ENCODE measurements at regions not wholly inside any gene's neighbourhood (a gene's known extent, or its start where the extent isn't known, plus 50 kb on each side); places are given as distances from the start of the nearest gene placed in this dataset.

- WGBS (ENCODE audit: insufficient coverage, low lambda C conversion rate): 72% methylated on average over 3 of the region's 5 CpGs
- H3K4me3 ChIP-seq (ENCODE audit: low read length): no peak overlapping the region
Observed at GRCh38 chr2:211161236-211161635, 604.8 kb downstream of the CPS1 start.

GRCh38 chr2:211162911-211163310 is 606.5 kb downstream of the CPS1 start:
- no peaks in the 10 kb centered on the region for H3K9me3 ChIP-seq (ENCODE audit: control insufficient read depth, low read depth, low read length)
- 71% methylated on average over 1 of the region's 3 CpGs for WGBS (ENCODE audit: insufficient coverage, low lambda C conversion rate)

More at GRCh38 chr2:211161236-211161635, 604.8 kb downstream of the CPS1 start:
- Histone ChIP-seq H3K27ac (ENCODE audit: low read length) (no peak overlapping the region), H3K9me3 (ENCODE audit: control insufficient read depth, low read depth, low read length) (no peaks in the 10 kb centered on the region), H3K27me3 (ENCODE audit: control insufficient read depth, insufficient read depth, low read length) (no peaks in the 10 kb centered on the region), H3K4me1 (ENCODE audit: control insufficient read depth, insufficient read depth, low read length) (no peaks in the 10 kb centered on the region), H3K36me3 (ENCODE audit: control insufficient read depth, insufficient read depth, low read length) (no peaks in the 10 kb centered on the region)
- DNase-seq: no peak

GRCh38 chr2:211170843-211171242 is 614.4 kb downstream of the CPS1 start:
- H3K9me3 ChIP-seq (ENCODE audit: control insufficient read depth, low read depth, low read length): no peaks in the 10 kb centered on the region
- no peak overlapping the region for H3K4me3 ChIP-seq (ENCODE audit: low read length)
- WGBS (ENCODE audit: insufficient coverage, low lambda C conversion rate): 100% methylated on average over 2 of the region's 4 CpGs
- no peaks in the 10 kb centered on the region for H3K36me3 ChIP-seq (ENCODE audit: control insufficient read depth, insufficient read depth, low read length)
- no peak for DNase-seq
- no peaks in the 10 kb centered on the region for H3K27me3 ChIP-seq (ENCODE audit: control insufficient read depth, insufficient read depth, low read length)
- H3K4me1 ChIP-seq (ENCODE audit: control insufficient read depth, insufficient read depth, low read length): no peaks in the 10 kb centered on the region
- no peak overlapping the region for H3K27ac ChIP-seq (ENCODE audit: low read length)

More at GRCh38 chr2:211162911-211163310, 606.5 kb downstream of the CPS1 start:
- no peaks in the 10 kb centered on the region for H3K36me3 ChIP-seq (ENCODE audit: control insufficient read depth, insufficient read depth, low read length)
- no peak for DNase-seq
- H3K4me1 ChIP-seq (ENCODE audit: control insufficient read depth, insufficient read depth, low read length): no peaks in the 10 kb centered on the region
- no peaks in the 10 kb centered on the region for H3K27me3 ChIP-seq (ENCODE audit: control insufficient read depth, insufficient read depth, low read length)
- H3K4me3 ChIP-seq (ENCODE audit: low read length): no peak overlapping the region
- no peak overlapping the region for H3K27ac ChIP-seq (ENCODE audit: low read length)

GRCh38 chr2:211174021-211174420 is 617.6 kb downstream of the CPS1 start:
- no CpG with 5 or more reads among the region's 2 CpGs for WGBS (ENCODE audit: insufficient coverage, low lambda C conversion rate)
- Histone ChIP-seq H3K36me3 (ENCODE audit: control insufficient read depth, insufficient read depth, low read length) (no peaks in the 10 kb centered on the region), H3K27ac (ENCODE audit: low read length) (no peak overlapping the region), H3K4me3 (ENCODE audit: low read length) (no peak overlapping the region), H3K9me3 (ENCODE audit: control insufficient read depth, low read depth, low read length) (no peaks in the 10 kb centered on the region), H3K4me1 (ENCODE audit: control insufficient read depth, insufficient read depth, low read length) (no peaks in the 10 kb centered on the region), H3K27me3 (ENCODE audit: control insufficient read depth, insufficient read depth, low read length) (no peaks in the 10 kb centered on the region)
- DNase-seq: no peak

- WGBS (ENCODE audit: insufficient coverage, low lambda C conversion rate): 50% methylated on average over 3 of the region's 4 CpGs
- Histone ChIP-seq H3K9me3 (ENCODE audit: control insufficient read depth, low read depth, low read length) (no peaks in the 10 kb centered on the region), H3K27ac (ENCODE audit: low read length) (no peak overlapping the region), H3K4me3 (ENCODE audit: low read length) (no peak overlapping the region), H3K27me3 (ENCODE audit: control insufficient read depth, insufficient read depth, low read length) (no peaks in the 10 kb centered on the region), H3K36me3 (ENCODE audit: control insufficient read depth, insufficient read depth, low read length) (no peaks in the 10 kb centered on the region), H3K4me1 (ENCODE audit: control insufficient read depth, insufficient read depth, low read length) (no peaks in the 10 kb centered on the region)
- no peak for DNase-seq
Observed at GRCh38 chr2:211174631-211175030, 618.2 kb downstream of the CPS1 start.

GRCh38 chr2:211175956-211176355 is 619.6 kb downstream of the CPS1 start:
- 100% methylated on average over 2 of the region's 2 CpGs for WGBS (ENCODE audit: insufficient coverage, low lambda C conversion rate)
- Histone ChIP-seq H3K27ac (ENCODE audit: low read length) (no peak overlapping the region), H3K9me3 (ENCODE audit: control insufficient read depth, low read depth, low read length) (no peaks in the 10 kb centered on the region), H3K27me3 (ENCODE audit: control insufficient read depth, insufficient read depth, low read length) (no peaks in the 10 kb centered on the region), H3K4me1 (ENCODE audit: control insufficient read depth, insufficient read depth, low read length) (no peaks in the 10 kb centered on the region), H3K36me3 (ENCODE audit: control insufficient read depth, insufficient read depth, low read length) (no peaks in the 10 kb centered on the region), H3K4me3 (ENCODE audit: low read length) (no peak overlapping the region)
- DNase-seq: no peak

GRCh38 chr2:211176514-211177141 is 620.2 kb downstream of the CPS1 start:
- Histone ChIP-seq H3K27ac (ENCODE audit: low read length) (no peak overlapping the region), H3K27me3 (ENCODE audit: control insufficient read depth, insufficient read depth, low read length) (no peaks in the 10 kb centered on the region), H3K36me3 (ENCODE audit: control insufficient read depth, insufficient read depth, low read length) (no peaks in the 10 kb centered on the region), H3K9me3 (ENCODE audit: control insufficient read depth, low read depth, low read length) (no peaks in the 10 kb centered on the region), H3K4me1 (ENCODE audit: control insufficient read depth, insufficient read depth, low read length) (no peaks in the 10 kb centered on the region), H3K4me3 (ENCODE audit: low read length) (no peak overlapping the region)
- DNase-seq: no peak

GRCh38 chr2:211181626-211182025 is 625.2 kb downstream of the CPS1 start:
- no CpG with 5 or more reads among the region's 5 CpGs for WGBS (ENCODE audit: insufficient coverage, low lambda C conversion rate)
- H3K27me3 ChIP-seq (ENCODE audit: control insufficient read depth, insufficient read depth, low read length): no peaks in the 10 kb centered on the region
- H3K9me3 ChIP-seq (ENCODE audit: control insufficient read depth, low read depth, low read length): no peaks in the 10 kb centered on the region
- H3K36me3 ChIP-seq (ENCODE audit: control insufficient read depth, insufficient read depth, low read length): no peaks in the 10 kb centered on the region
- DNase-seq: peak; percentile 7 to 40
- H3K27ac ChIP-seq (ENCODE audit: low read length): no peak overlapping the region
- no peak overlapping the region for H3K4me3 ChIP-seq (ENCODE audit: low read length)
- no peaks in the 10 kb centered on the region for H3K4me1 ChIP-seq (ENCODE audit: control insufficient read depth, insufficient read depth, low read length)

- Histone ChIP-seq H3K36me3 (ENCODE audit: control insufficient read depth, insufficient read depth, low read length) (no peaks in the 10 kb centered on the region), H3K4me3 (ENCODE audit: low read length) (no peak overlapping the region), H3K27me3 (ENCODE audit: control insufficient read depth, insufficient read depth, low read length) (no peaks in the 10 kb centered on the region), H3K4me1 (ENCODE audit: control insufficient read depth, insufficient read depth, low read length) (no peaks in the 10 kb centered on the region), H3K27ac (ENCODE audit: low read length) (no peak overlapping the region), H3K9me3 (ENCODE audit: control insufficient read depth, low read depth, low read length) (no peaks in the 10 kb centered on the region)
- no peak for DNase-seq
Observed at GRCh38 chr2:211187602-211188001, 631.2 kb downstream of the CPS1 start.

- DNase-seq: no peak
- Histone ChIP-seq H3K9me3 (ENCODE audit: control insufficient read depth, low read depth, low read length) (no peaks in the 10 kb centered on the region), H3K4me1 (ENCODE audit: control insufficient read depth, insufficient read depth, low read length) (no peaks in the 10 kb centered on the region), H3K4me3 (ENCODE audit: low read length) (no peak overlapping the region), H3K27me3 (ENCODE audit: control insufficient read depth, insufficient read depth, low read length) (no peaks in the 10 kb centered on the region), H3K27ac (ENCODE audit: low read length) (no peak overlapping the region), H3K36me3 (ENCODE audit: control insufficient read depth, insufficient read depth, low read length) (no peaks in the 10 kb centered on the region)
Observed at GRCh38 chr2:211203986-211204385, 647.6 kb downstream of the CPS1 start.

GRCh38 chr2:211204456-211204855 is 648.1 kb downstream of the CPS1 start:
- Histone ChIP-seq H3K36me3 (ENCODE audit: control insufficient read depth, insufficient read depth, low read length) (no peaks in the 10 kb centered on the region), H3K4me1 (ENCODE audit: control insufficient read depth, insufficient read depth, low read length) (no peaks in the 10 kb centered on the region), H3K27me3 (ENCODE audit: control insufficient read depth, insufficient read depth, low read length) (no peaks in the 10 kb centered on the region), H3K9me3 (ENCODE audit: control insufficient read depth, low read depth, low read length) (no peaks in the 10 kb centered on the region), H3K27ac (ENCODE audit: low read length) (no peak overlapping the region), H3K4me3 (ENCODE audit: low read length) (no peak overlapping the region)
- no peak for DNase-seq
- WGBS (ENCODE audit: insufficient coverage, low lambda C conversion rate): 40% methylated on average over 1 of the region's 2 CpGs
